Astrocyte (in vitro differentiated cells and primary cell): ENCODE measurements at regions not wholly inside any gene's neighbourhood (a gene's known extent, or its start where the extent isn't known, plus 50 kb on each side); places are given as distances from the start of the nearest gene placed in this dataset.

Source experiments
- DNase-seq: peaks from one replicate; pipeline ENCODE4 v3.0.0-alpha.2; 2010; ENCODE audit warnings: low read depth
- FAIRE-seq: peaks from 2 replicates; lab custom pipeline; 2011; peaks lifted over from hg19 to GRCh38; lab: Jason Lieb, UNC
- H2AFZ ChIP-seq: 2 replicates; pipeline ENCODE4 v1.6.0; 2012; ENCODE audit warnings: low read depth, low read length, inconsistent platforms
- H3K27ac ChIP-seq: 2 replicates; pipeline ENCODE4 v1.5.1; 2011; ENCODE audit warnings: low read depth, low read length, inconsistent platforms
- H3K27me3 ChIP-seq: 2 replicates; pipeline ENCODE4 v1.6.0; 2011; ENCODE audit warnings: low read length, inconsistent platforms; ENCODE audit not compliant: insufficient read depth
- H3K36me3 ChIP-seq: 2 replicates; pipeline ENCODE4 v1.5.1; 2011; ENCODE audit warnings: low read length, inconsistent platforms; ENCODE audit not compliant: insufficient read depth
- H3K4me1 ChIP-seq: 2 replicates; pipeline ENCODE4 v1.5.1; 2011; ENCODE audit warnings: low read length, inconsistent platforms; ENCODE audit not compliant: insufficient read depth
- H3K4me2 ChIP-seq: 2 replicates; pipeline ENCODE4 v1.6.0; 2012; ENCODE audit warnings: low read length, inconsistent platforms
- H3K4me3 ChIP-seq: 2 replicates; pipeline ENCODE4 v1.5.1; 2011; ENCODE audit warnings: low read depth, mild to moderate bottlenecking, low read length, inconsistent platforms; ENCODE audit not compliant: insufficient read depth
- H3K79me2 ChIP-seq: 2 replicates; pipeline ENCODE4 v1.6.0; 2012; ENCODE audit warnings: mild to moderate bottlenecking, low read length, inconsistent platforms; ENCODE audit not compliant: insufficient read depth
- H3K9ac ChIP-seq: 2 replicates; pipeline ENCODE4 v1.6.0; 2012; ENCODE audit warnings: mild to moderate bottlenecking, low read length, inconsistent platforms
- H3K9me3 ChIP-seq: 2 replicates; pipeline ENCODE4 v1.5.1; 2012; ENCODE audit warnings: low read depth, mild to moderate bottlenecking, low read length, inconsistent platforms; ENCODE audit not compliant: insufficient read depth
- H4K20me1 ChIP-seq: 2 replicates; pipeline ENCODE4 v1.6.0; 2012; ENCODE audit warnings: low read length, inconsistent platforms; ENCODE audit not compliant: insufficient read depth
- H3K27ac Mint-ChIP-seq: one replicate; pipeline ENCODE4 v1.8.0; 2021; ENCODE audit warnings: mild to moderate bottlenecking, mixed read lengths; ENCODE audit not compliant: unreplicated experiment
- H3K27me3 Mint-ChIP-seq: one replicate; pipeline ENCODE4 v1.8.0; 2021; ENCODE audit warnings: low read depth, mixed read lengths; ENCODE audit not compliant: unreplicated experiment
- H3K36me3 Mint-ChIP-seq: one replicate; pipeline ENCODE4 v1.8.0; 2021; ENCODE audit warnings: low read depth, mixed read lengths; ENCODE audit not compliant: unreplicated experiment
- H3K4me1 Mint-ChIP-seq: one replicate; pipeline ENCODE4 v1.8.0; 2021; ENCODE audit warnings: low read depth, mixed read lengths; ENCODE audit not compliant: unreplicated experiment
- H3K4me3 Mint-ChIP-seq: one replicate; pipeline ENCODE4 v1.8.0; 2021; ENCODE audit warnings: mild to moderate bottlenecking, moderate library complexity, mixed read lengths; ENCODE audit not compliant: unreplicated experiment
- H3K9me3 Mint-ChIP-seq: one replicate; pipeline ENCODE4 v1.8.0; 2021; ENCODE audit warnings: mild to moderate bottlenecking, mixed read lengths; ENCODE audit not compliant: unreplicated experiment
- CTCF ChIP-seq: IDR thresholded peaks from 2 replicates; pipeline ENCODE4 v1.5.1; 2011; ENCODE audit warnings: low read depth, mild to moderate bottlenecking, inconsistent platforms, low read length, moderate library complexity; ENCODE audit not compliant: insufficient read depth
- EZH2 ChIP-seq: IDR thresholded peaks from 2 replicates; pipeline ENCODE4 v1.6.1; 2012; ENCODE audit warnings: mild to moderate bottlenecking, low read length, inconsistent platforms; ENCODE audit not compliant: insufficient read depth

GRCh38 chr5:8598996-8599395, 730.0 kb downstream of the MTRR start:
- Mint-ChIP-seq H3K4me1 (peaks cover 4% of the 10 kb centered on the region), H3K4me3 (no peak overlapping the region), H3K36me3 (no peaks in the 10 kb centered on the region), H3K27ac (no peak overlapping the region), H3K9me3 (no peaks in the 10 kb centered on the region), H3K27me3 (peaks cover 3% of the 10 kb centered on the region)
- Histone ChIP-seq H3K27me3 (no peaks in the 10 kb centered on the region), H3K27ac (no peak overlapping the region), H3K36me3 (no peaks in the 10 kb centered on the region), H3K4me2 (no peak overlapping the region), H3K4me3 (no peak overlapping the region), H3K79me2 (no peaks in the 10 kb centered on the region), H3K4me1 (no peaks in the 10 kb centered on the region), H4K20me1 (no peaks in the 10 kb centered on the region), H3K9ac (no peak overlapping the region), H2AFZ (no peak overlapping the region), H3K9me3 (no peaks in the 10 kb centered on the region)
- TF ChIP-seq EZH2, result no peak
- no peak for TF ChIP-seq CTCF
- no peak for DNase-seq
- no peak for FAIRE-seq

- peak; percentile 33 for DNase-seq
- no peaks in the 10 kb centered on the region for H3K36me3 Mint-ChIP-seq
- Histone ChIP-seq H3K9ac (no peak overlapping the region), H3K36me3 (no peaks in the 10 kb centered on the region), H3K79me2 (no peaks in the 10 kb centered on the region), H3K27ac (no peak overlapping the region), H3K4me3 (no peak overlapping the region), H3K27me3 (no peaks in the 10 kb centered on the region), H3K9me3 (no peaks in the 10 kb centered on the region), H3K4me2 (no peak overlapping the region), H2AFZ (no peak overlapping the region), H3K4me1 (no peaks in the 10 kb centered on the region), H4K20me1 (no peaks in the 10 kb centered on the region)
- H3K4me1 Mint-ChIP-seq, result peaks cover 4% of the 10 kb centered on the region
- peaks cover 3% of the 10 kb centered on the region for H3K27me3 Mint-ChIP-seq
- no peak for FAIRE-seq
- H3K9me3 Mint-ChIP-seq, result no peaks in the 10 kb centered on the region
- H3K4me3 Mint-ChIP-seq, result no peak overlapping the region
- H3K27ac Mint-ChIP-seq, result no peak overlapping the region
- TF ChIP-seq EZH2, result no peak
- TF ChIP-seq CTCF, result no peak
Measured at GRCh38 chr5:8600843-8601242, 731.9 kb downstream of the MTRR start.

- no peak overlapping the region for H3K4me2 ChIP-seq
- no peaks in the 10 kb centered on the region for H3K9me3 Mint-ChIP-seq
- H3K4me3 ChIP-seq, result no peak overlapping the region
- no peak overlapping the region for H3K27ac ChIP-seq
- no peaks in the 10 kb centered on the region for H3K79me2 ChIP-seq
- no peak for DNase-seq
- no peaks in the 10 kb centered on the region for H3K9me3 ChIP-seq
- H2AFZ ChIP-seq, result no peak overlapping the region
- H3K36me3 ChIP-seq, result no peaks in the 10 kb centered on the region
- TF ChIP-seq EZH2 (no peak), CTCF (no peak)
- H3K4me1 Mint-ChIP-seq, result peaks cover 4% of the 10 kb centered on the region
- FAIRE-seq, result no peak
- H3K27me3 ChIP-seq, result no peaks in the 10 kb centered on the region
- H3K4me3 Mint-ChIP-seq, result no peak overlapping the region
- no peaks in the 10 kb centered on the region for H4K20me1 ChIP-seq
- H3K27me3 Mint-ChIP-seq, result peaks cover 3% of the 10 kb centered on the region
- H3K4me1 ChIP-seq, result no peaks in the 10 kb centered on the region
- no peak overlapping the region for H3K9ac ChIP-seq
- H3K36me3 Mint-ChIP-seq, result no peaks in the 10 kb centered on the region
- H3K27ac Mint-ChIP-seq, result no peak overlapping the region
Measured at GRCh38 chr5:8601831-8602354, 732.9 kb downstream of the MTRR start.
